Activated T-helper 2 cell treated with anti-CD3 and anti-CD28 coated beads, Interferon-gamma antibody, Interleukin-2, Interleukin-4, amounts not matched to agents 10 μg/mL and 5 μg/mL and 100 μg/mL, durations not matched to agents 14 hours and 24 hours and 36 hours (primary cell): ENCODE measurements at regions not wholly inside any gene's neighbourhood (a gene's known extent, or its start where the extent isn't known, plus 50 kb on each side); places are given as distances from the start of the nearest gene placed in this dataset.

ENCODE experiments used
- DNase-seq: peaks from one replicate; pipeline ENCODE4 v3.0.0; 2021; ENCODE audit warnings: low spot score
- H3K27ac Mint-ChIP-seq: one replicate; pipeline ENCODE4 v1.8.0; 2021; ENCODE audit warnings: mixed read lengths
- H3K27me3 Mint-ChIP-seq: one replicate; pipeline ENCODE4 v1.8.0; 2021; ENCODE audit warnings: low read depth, mixed read lengths
- H3K36me3 Mint-ChIP-seq: one replicate; pipeline ENCODE4 v1.8.0; 2021; ENCODE audit warnings: low read depth, mixed read lengths
- H3K4me1 Mint-ChIP-seq: one replicate; pipeline ENCODE4 v1.8.0; 2021; ENCODE audit warnings: low read depth, mixed read lengths
- H3K4me3 Mint-ChIP-seq: one replicate; pipeline ENCODE4 v1.8.0; 2021; ENCODE audit warnings: low read depth, mild to moderate bottlenecking, moderate library complexity, mixed read lengths
- H3K9me3 Mint-ChIP-seq: one replicate; pipeline ENCODE4 v1.8.0; 2021; ENCODE audit warnings: mixed read lengths
- intact Hi-C: fragments of 100-400 bp; cut with micrococcal nuclease; formaldehyde crosslinking; loops from one replicate; pipeline ENCODE4 v1.15.1; 2023

DNA sequence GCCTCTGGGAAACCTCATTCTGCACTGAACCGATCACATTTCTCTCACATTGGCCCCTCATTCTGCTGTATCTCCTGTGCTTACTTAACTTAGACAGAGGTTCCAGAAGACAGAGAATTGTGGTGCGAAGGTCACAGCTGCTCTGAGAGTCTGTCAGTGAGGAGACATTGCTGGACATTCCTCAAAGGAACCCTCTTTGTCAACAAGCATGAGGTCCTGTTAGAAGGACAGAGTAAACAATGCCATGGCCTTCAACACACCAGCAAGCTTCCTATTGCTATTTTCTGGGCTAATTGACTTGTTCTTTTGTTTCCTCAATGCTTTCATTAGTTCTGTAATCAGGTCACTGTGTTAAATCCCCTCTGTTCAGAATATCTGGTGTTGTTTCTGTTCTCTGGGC, 109.3 kb upstream of the FZD8 start:
- Mint-ChIP-seq H3K36me3 (no peaks in the 10 kb centered on the region), H3K9me3 (no peaks in the 10 kb centered on the region), H3K4me3 (no peak overlapping the region), H3K27ac (no peak overlapping the region), H3K27me3 (no peaks in the 10 kb centered on the region), H3K4me1 (no peaks in the 10 kb centered on the region)
- no peak for DNase-seq
- intact Hi-C loops, result no loop called here

DNA sequence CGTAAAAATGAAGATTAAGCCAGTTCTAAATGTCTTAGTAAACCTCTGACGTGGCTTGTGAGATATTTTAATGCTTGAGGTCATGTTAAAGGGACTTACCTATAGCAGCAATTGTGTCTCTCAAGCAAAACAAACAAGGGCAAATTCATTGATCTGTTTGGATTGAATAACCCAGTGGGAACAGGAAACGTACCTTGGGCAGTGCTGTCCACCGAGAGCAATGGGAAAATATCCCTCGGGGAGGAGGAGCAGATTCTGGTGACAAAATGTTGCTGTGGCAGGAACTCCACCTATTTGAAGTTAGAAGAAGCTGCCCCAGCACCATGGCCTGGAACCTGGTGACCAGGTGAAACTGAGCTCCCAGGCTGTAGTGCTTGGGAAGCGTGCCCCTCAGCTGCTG, 107.1 kb upstream of the FZD8 start:
- no peaks in the 10 kb centered on the region for H3K4me1 Mint-ChIP-seq
- H3K36me3 Mint-ChIP-seq, result no peaks in the 10 kb centered on the region
- H3K9me3 Mint-ChIP-seq, result no peaks in the 10 kb centered on the region

DNA sequence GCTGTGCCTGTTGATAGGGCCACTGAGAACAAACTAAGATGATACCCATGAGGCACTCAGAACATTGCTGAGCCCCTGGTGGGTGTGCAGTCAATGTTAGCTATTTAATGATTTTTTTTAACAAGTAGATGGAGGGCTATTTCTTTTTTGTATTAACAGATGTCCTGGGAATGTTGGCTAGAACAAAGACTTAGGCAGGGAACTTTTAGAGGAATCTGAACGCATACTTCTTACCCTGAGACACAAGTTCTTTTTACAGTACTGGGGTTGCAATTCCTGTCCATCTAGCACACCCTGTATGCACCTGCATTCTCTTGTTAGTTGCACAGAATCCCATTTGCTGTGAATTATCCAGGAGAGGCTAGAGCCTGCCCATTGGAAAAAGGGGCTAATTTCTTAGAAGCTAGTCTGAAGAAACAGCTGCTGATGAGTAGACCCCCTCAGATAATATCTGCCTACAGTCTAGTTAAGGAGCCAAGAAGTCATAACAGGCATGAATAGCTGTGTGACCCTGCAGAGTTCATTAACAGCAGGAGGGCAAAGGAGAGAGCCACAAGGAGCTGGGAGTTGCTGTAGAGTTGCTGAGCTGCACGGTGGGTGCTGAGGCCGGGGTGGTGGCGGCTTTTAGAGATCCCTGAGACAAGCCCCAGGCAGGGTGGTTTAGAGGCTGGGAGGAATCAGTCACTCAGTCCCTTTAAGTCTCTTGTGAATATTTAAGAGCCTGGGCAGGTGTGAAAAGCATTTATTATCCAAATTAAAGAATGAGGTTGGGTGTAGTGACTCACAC, 103.7 kb upstream of the FZD8 start:
- no peak for DNase-seq
- H3K4me3 Mint-ChIP-seq, result no peak overlapping the region
- intact Hi-C loops, result no loop called here
- no peaks in the 10 kb centered on the region for H3K4me1 Mint-ChIP-seq
- H3K27me3 Mint-ChIP-seq, result no peaks in the 10 kb centered on the region
- H3K36me3 Mint-ChIP-seq, result no peaks in the 10 kb centered on the region
- H3K9me3 Mint-ChIP-seq, result no peaks in the 10 kb centered on the region
- H3K27ac Mint-ChIP-seq, result no peak overlapping the region

More for the DNA sequence above, 107.1 kb upstream of the FZD8 start:
- Mint-ChIP-seq H3K27ac (no peak overlapping the region), H3K27me3 (no peaks in the 10 kb centered on the region), H3K4me3 (no peak overlapping the region)
- no peak for DNase-seq
- intact Hi-C loops, result no loop called here

DNA sequence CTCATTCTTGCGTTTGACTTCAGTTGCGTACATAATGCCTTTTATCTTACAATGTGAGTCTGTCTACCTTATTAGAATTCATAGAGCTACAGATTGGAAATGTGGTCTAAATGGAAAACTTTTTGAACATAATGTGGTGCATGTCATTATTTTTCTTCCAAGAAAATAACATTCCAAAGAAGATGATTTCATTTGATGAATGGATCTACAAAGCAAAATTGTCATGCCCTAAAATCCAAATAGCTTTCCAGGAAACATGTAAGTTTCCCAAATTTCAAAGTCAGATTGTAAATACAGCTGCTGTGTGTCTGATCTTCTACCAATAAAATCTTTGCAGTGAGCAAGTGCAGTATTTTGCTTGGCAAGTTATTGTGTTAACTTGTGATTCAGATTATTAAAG, 101.8 kb upstream of the FZD8 start:
- no peaks in the 10 kb centered on the region for H3K9me3 Mint-ChIP-seq
- H3K27ac Mint-ChIP-seq, result no peak overlapping the region

DNA sequence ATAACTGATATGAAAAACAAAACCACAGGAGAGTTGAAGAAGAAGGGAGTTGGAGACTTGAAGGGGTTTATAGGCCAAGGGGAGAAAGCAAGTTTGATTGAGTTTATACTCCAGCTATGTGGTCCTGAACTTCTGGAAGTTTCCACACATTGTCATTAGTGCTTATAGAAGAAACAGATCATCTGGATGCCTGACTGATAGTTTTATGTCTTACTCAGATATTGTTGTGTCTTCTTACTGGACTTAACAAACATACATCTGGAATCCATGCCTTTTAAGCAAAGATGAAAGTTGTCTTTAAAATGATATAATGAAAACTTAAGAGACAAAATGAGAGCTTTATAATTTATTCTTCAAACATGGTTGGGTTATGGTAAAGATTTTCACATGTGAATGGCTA, 101.3 kb upstream of the FZD8 start:
- Mint-ChIP-seq H3K27ac (no peak overlapping the region), H3K4me1 (no peaks in the 10 kb centered on the region), H3K36me3 (no peaks in the 10 kb centered on the region), H3K9me3 (no peaks in the 10 kb centered on the region), H3K4me3 (no peak overlapping the region), H3K27me3 (no peaks in the 10 kb centered on the region)
- DNase-seq, result no peak
- intact Hi-C loops, result no loop called here

More for the DNA sequence above, 101.8 kb upstream of the FZD8 start:
- Mint-ChIP-seq H3K27me3 (no peaks in the 10 kb centered on the region), H3K4me1 (no peaks in the 10 kb centered on the region), H3K4me3 (no peak overlapping the region), H3K36me3 (no peaks in the 10 kb centered on the region)
- intact Hi-C loops, result no loop called here
- no peak for DNase-seq

DNA sequence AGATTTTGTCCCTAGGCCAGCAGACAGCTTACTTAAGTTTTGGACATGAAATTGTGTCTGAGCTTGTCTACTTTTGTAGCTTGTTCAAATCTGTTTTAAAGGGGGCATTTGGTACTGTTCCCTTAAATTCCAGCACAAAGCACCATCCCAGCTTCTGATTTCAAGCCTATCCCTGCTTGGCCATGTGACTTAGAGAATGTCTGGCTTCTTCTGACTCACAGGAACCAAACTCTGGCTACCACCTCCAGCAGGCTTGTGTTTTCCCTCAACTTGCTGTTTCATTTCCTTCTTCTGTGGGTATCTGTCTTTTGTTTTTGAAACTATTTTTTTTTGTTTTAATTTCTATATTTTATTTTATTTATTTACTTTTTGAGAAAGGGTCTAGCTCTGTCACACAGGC, 97.9 kb upstream of the FZD8 start:
- no peak for DNase-seq
- intact Hi-C loops, result no loop called here
- H3K4me1 Mint-ChIP-seq, result no peaks in the 10 kb centered on the region
- no peak overlapping the region for H3K4me3 Mint-ChIP-seq
- no peaks in the 10 kb centered on the region for H3K9me3 Mint-ChIP-seq
- H3K27me3 Mint-ChIP-seq, result no peaks in the 10 kb centered on the region
- H3K36me3 Mint-ChIP-seq, result no peaks in the 10 kb centered on the region
- H3K27ac Mint-ChIP-seq, result no peak overlapping the region

DNA sequence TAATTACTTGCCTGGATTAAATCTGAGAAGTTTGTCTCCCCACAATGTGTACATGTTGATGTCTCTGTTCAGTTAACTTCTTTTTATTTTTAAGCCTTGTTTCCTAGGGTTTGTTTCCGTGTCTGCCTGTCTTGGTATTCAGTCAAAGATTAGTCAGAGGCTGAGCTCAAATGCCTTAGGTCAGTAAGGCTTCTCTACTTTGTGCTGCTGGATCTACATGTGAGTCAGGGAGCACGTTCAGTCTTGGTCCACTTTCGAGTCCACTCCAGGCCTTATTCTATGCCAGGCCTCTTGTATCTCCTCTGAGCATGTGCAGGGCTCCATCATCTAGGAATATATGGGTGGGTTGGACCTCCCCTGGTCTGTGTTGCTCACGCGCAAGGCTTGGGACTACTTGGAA, 93.3 kb upstream of the FZD8 start:
- Mint-ChIP-seq H3K36me3 (no peaks in the 10 kb centered on the region), H3K4me1 (no peaks in the 10 kb centered on the region), H3K27me3 (no peaks in the 10 kb centered on the region), H3K9me3 (no peaks in the 10 kb centered on the region), H3K27ac (no peak overlapping the region), H3K4me3 (no peak overlapping the region)
- no peak for DNase-seq
- intact Hi-C loops, result no loop called here

DNA sequence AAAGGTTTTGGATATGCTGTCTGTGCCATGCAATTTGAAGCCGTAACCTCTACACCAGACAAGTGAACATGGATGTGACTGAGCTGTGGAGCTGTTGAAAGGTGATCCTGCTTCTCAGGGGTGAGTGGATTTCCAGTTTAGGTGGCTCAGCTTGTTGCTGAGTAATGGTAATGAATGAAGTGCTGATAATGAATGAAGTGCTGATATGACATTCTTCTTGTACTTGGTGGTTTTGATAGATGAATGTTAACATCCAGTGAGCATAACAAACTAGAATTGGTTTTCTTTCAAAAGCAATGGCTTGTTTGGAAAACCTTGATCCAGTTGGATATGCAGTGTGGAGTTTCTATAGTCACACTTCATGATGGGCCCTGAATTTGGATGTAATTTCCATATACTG, 89.7 kb upstream of the FZD8 start:
- Mint-ChIP-seq H3K27me3 (no peaks in the 10 kb centered on the region), H3K9me3 (no peaks in the 10 kb centered on the region), H3K27ac (no peak overlapping the region), H3K4me3 (no peak overlapping the region), H3K36me3 (no peaks in the 10 kb centered on the region), H3K4me1 (no peaks in the 10 kb centered on the region)
- DNase-seq, result no peak
- intact Hi-C loops, result no loop called here

DNA sequence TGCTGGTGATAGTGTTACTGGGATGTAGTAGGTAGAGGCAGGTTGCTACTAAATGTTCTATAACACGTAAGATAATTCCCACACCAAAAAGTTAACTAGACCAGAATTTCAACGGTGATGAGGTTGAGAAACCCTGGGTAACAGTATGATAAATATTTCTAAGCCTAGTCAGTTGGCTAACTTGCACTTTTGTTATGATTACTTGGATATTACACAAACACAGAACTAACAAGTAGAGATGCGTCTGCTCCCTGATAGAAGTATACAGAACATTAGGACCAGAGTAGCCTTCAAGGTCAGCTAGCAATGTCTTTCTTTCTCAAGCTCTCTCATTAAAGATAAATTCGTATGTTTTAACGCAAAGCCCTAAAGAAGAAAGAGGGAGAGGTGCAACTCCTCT, 86.2 kb upstream of the FZD8 start:
- Mint-ChIP-seq H3K27ac (no peak overlapping the region), H3K36me3 (no peaks in the 10 kb centered on the region), H3K27me3 (no peaks in the 10 kb centered on the region), H3K4me3 (no peak overlapping the region), H3K4me1 (no peaks in the 10 kb centered on the region), H3K9me3 (no peaks in the 10 kb centered on the region)
- no peak for DNase-seq
- intact Hi-C loops, result no loop called here

DNA sequence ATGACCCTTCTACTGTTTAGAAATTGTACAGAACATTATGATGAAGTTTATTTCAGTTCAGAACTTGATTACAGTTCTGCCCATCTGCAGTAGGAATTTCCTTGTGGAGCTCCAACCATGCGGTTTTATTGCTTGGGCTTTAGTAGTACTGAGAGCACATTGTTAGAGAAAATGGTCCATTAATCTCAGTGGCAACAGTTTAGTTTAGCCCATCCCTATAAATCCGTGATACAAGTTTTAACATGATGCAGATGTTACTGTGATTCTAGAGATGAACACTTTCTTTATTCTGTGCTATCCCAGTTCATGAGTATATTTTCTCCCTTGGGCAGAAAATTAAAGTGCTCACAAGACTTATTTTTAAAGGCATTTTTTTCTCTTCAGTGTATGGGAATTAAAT, 84.8 kb upstream of the FZD8 start:
- DNase-seq, result no peak
- Mint-ChIP-seq H3K4me3 (no peak overlapping the region), H3K27me3 (no peaks in the 10 kb centered on the region), H3K9me3 (no peaks in the 10 kb centered on the region), H3K36me3 (no peaks in the 10 kb centered on the region), H3K27ac (no peak overlapping the region), H3K4me1 (no peaks in the 10 kb centered on the region)
- intact Hi-C loops, result no loop called here

DNA sequence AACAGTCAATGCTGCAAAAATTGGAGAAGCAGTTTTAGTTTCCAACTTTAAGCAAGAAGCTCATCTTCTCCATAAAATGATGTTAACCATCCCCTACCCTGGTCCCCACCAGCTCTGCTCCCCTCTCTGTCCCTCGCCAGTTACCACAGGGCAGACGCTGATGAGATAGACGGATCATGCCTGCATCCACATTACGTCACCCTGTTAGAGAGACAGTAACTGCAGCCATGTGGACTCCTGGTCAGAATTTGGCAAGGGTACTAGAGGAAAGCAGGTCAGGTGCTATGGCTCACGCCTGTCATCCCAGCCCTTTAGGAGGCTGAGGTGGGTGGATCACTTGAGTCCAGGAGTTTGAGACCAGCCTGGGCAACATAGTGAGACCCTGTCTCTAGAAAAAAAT, 81.9 kb upstream of the FZD8 start:
- Mint-ChIP-seq H3K27me3 (no peaks in the 10 kb centered on the region), H3K4me1 (no peaks in the 10 kb centered on the region), H3K36me3 (no peaks in the 10 kb centered on the region), H3K9me3 (no peaks in the 10 kb centered on the region), H3K4me3 (no peak overlapping the region), H3K27ac (no peak overlapping the region)
- intact Hi-C loops, result no loop called here
- no peak for DNase-seq

DNA sequence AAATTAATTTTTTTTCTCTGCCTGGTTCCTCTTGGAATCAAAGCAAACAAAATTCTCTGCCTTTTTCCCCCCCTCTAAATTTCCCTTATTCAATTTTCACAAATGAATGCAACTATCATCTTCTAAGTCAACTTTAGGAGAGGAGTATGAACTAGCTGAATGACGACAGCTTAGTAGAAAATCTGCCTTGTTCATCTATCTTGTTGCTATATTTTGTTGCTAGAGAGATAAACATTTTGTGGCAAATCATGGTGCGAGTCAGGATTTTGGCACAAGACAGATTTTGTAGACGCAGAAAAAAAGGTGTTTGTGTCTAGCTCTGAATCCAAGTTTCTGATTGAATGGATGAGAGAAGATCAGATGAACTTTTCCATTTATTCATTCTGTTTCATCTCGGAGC, 81.0 kb upstream of the FZD8 start:
- H3K4me1 Mint-ChIP-seq, result no peaks in the 10 kb centered on the region

DNA sequence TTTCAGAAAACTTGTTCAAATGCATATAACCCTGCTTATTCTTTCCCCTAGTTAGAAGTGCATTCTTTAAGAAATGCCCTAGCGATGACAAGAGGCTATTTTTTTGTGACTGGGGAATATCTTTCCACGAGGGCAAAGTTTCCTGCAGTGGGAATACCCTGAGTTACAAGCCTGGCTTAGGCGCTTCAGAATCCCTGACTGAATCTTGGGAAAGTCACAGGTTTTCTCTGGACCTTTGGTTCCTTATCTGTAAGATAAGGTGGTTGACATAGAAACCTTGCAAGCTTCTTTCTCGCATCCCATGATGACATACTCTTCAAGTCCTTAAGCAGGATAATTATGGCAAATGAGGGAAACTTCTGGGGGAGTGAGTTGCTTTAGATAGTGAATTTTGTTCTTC, 80.5 kb upstream of the FZD8 start:
- no peak for DNase-seq
- Mint-ChIP-seq H3K9me3 (no peaks in the 10 kb centered on the region), H3K27me3 (no peaks in the 10 kb centered on the region), H3K36me3 (no peaks in the 10 kb centered on the region), H3K4me1 (no peaks in the 10 kb centered on the region), H3K4me3 (no peak overlapping the region), H3K27ac (no peak overlapping the region)
- intact Hi-C loops, result no loop called here

More for the DNA sequence above, 81.0 kb upstream of the FZD8 start:
- no peak overlapping the region for H3K27ac Mint-ChIP-seq
- H3K9me3 Mint-ChIP-seq, result no peaks in the 10 kb centered on the region
- no peak for DNase-seq
- H3K4me3 Mint-ChIP-seq, result no peak overlapping the region
- H3K27me3 Mint-ChIP-seq, result no peaks in the 10 kb centered on the region
- no peaks in the 10 kb centered on the region for H3K36me3 Mint-ChIP-seq
- intact Hi-C loops, result no loop called here

DNA sequence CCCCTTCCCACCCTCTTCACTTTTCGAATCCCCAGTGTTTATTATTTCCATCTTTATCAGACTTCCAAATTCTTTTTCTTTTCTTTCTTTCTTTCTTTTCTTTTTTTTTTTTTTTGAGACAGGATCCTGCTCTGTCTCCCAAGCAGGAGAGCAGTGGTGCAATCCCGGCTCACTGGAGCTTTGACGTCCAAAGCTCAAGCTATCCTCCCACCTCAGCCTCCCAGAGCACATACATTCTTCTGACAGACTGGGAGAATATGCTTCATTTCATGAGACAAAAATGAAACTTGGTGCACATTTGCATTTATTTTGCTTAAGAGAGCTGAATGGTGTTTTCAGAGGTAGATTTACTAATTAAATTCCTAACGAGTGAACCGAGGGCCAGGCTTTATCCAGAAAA, 80.1 kb upstream of the FZD8 start:
- intact Hi-C loops, result no loop called here
- Mint-ChIP-seq H3K36me3 (no peaks in the 10 kb centered on the region), H3K4me1 (no peaks in the 10 kb centered on the region), H3K27me3 (no peaks in the 10 kb centered on the region), H3K4me3 (no peak overlapping the region), H3K9me3 (no peaks in the 10 kb centered on the region), H3K27ac (no peak overlapping the region)
- DNase-seq, result no peak
